HepG2 (cell line): ENCODE measurements at regions not wholly inside any gene's neighbourhood (a gene's known extent, or its start where the extent isn't known, plus 50 kb on each side); places are given as distances from the start of the nearest gene placed in this dataset.

Experiments used
- ATAC-seq: fragments of 200-7000 bp; cut with Tn5 transposase; 3 replicates; pipeline ENCODE4 v1.9.1; 2020; ENCODE audit warnings: mild to moderate bottlenecking, moderate library complexity
- BruUV-seq: library from RNA; stranded (reverse); fragments of 400-500 nt; replicated peaks from 2 replicates; lab custom pipeline; 2021; lab: Mats Ljungman, UMichigan
- CTCF ChIA-PET: fragments of 300-600 bp; formaldehyde crosslinking; extraction: SDS; loops from one replicate; lab custom pipeline; 2021; ENCODE audit warnings: low total read pairs, inconsistent platforms, low intra/inter-chr PET ratio; lab: Yijun Ruan, JAX
- POLR2A ChIA-PET: fragments of 350-600 bp; sonication (Branson Sonifier 250); formaldehyde crosslinking; loops from one replicate; lab custom pipeline; 2020; ENCODE audit warnings: antibody characterized with exemption, inconsistent platforms; lab: Yijun Ruan, JAX
- DNase-seq: peaks from one replicate; pipeline ENCODE4 v3.0.0-alpha.2; 2015; ENCODE audit warnings: low spot score
- FAIRE-seq: peaks from 3 replicates; lab custom pipeline; 2011; peaks lifted over from hg19 to GRCh38; lab: Jason Lieb, UNC
- H2AFZ ChIP-seq: one replicate; pipeline ENCODE4 v1.6.1; 2011; ENCODE audit warnings: low read length, inconsistent platforms
- H3K27ac ChIP-seq: fragments of 300-600 bp; 3 replicates; pipeline ENCODE4 v1.8.0; 2011; ENCODE audit warnings: mixed run types, mild to moderate bottlenecking, mixed read lengths, low read length, inconsistent platforms; ENCODE audit not compliant: insufficient read depth; ENCODE audit errors: extremely low read length
- H3K27me3 ChIP-seq, 2 experiments: fragments of 200-600 bp in 1 of 2; 2 replicates in 1 of 2; 3 replicates in 1 of 2; pipeline versions ENCODE4 v1.6.0 to v1.8.0; 2011; ENCODE audit warnings: low read length in 2 of 2, mild to moderate bottlenecking in 2 of 2, moderate library complexity in 2 of 2, inconsistent platforms in 1 of 2; ENCODE audit not compliant: insufficient read depth in 2 of 2, control insufficient read depth in 1 of 2
- H3K36me3 ChIP-seq, 2 experiments: fragments of 200-600 bp in 1 of 2; replicated peaks in 1 of 2; 2 replicates in 1 of 2; 3 replicates in 1 of 2; pipeline versions ENCODE4 v1.5.1 to v1.8.0; 2011; ENCODE audit warnings: low read length in 2 of 2, inconsistent platforms in 1 of 2; ENCODE audit not compliant: insufficient read depth in 2 of 2, control insufficient read depth in 1 of 2
- H3K4me1 ChIP-seq: 2 replicates; pipeline ENCODE4 v1.5.1; 2012; ENCODE audit warnings: low read length, inconsistent platforms; ENCODE audit not compliant: insufficient read depth
- H3K4me2 ChIP-seq: 2 replicates; pipeline ENCODE4 v1.6.0; 2011; ENCODE audit warnings: low read depth, low read length, inconsistent platforms
- H3K4me3 ChIP-seq, 3 experiments: fragments of 200-600 bp in 1 of 3; sonication (generic), shearing (Covaris generic) in 1 of 3; replicated peaks in 1 of 3; 2 replicates each; pipeline ENCODE4 v1.5.1; 2011 to 2016; ENCODE audit warnings: low read length in 3 of 3, inconsistent platforms in 2 of 3, low read depth in 2 of 3, mild to moderate bottlenecking in 2 of 3, control low read depth in 1 of 3, mixed read lengths in 1 of 3; ENCODE audit not compliant: insufficient read depth in 1 of 3
- H3K79me2 ChIP-seq: one replicate; pipeline ENCODE4 v1.6.1; 2011; ENCODE audit warnings: low read length, inconsistent platforms; ENCODE audit not compliant: insufficient read depth
- H3K9ac ChIP-seq: 2 replicates; pipeline ENCODE4 v1.6.0; 2011; ENCODE audit warnings: mild to moderate bottlenecking, low read depth, low read length, inconsistent platforms; ENCODE audit not compliant: insufficient read depth
- H3K9me3 ChIP-seq: 2 replicates; pipeline ENCODE4 v1.5.1; 2012; ENCODE audit warnings: mild to moderate bottlenecking, low read length
- H4K20me1 ChIP-seq: 2 replicates; pipeline ENCODE4 v1.6.0; 2011; ENCODE audit warnings: inconsistent platforms, mild to moderate bottlenecking, low read length, moderate library complexity; ENCODE audit not compliant: insufficient read depth
- AHDC1 ChIP-seq: sonication (generic); formaldehyde crosslinking; IDR thresholded peaks from 2 replicates; pipeline ENCODE4 v1.5.1; 2020; ENCODE audit warnings: mild to moderate bottlenecking, missing genetic modification reagents, borderline replicate concordance
- ARID4A ChIP-seq: sonication (generic); formaldehyde crosslinking; IDR thresholded peaks from 2 replicates; pipeline ENCODE4 v1.5.0; 2020; ENCODE audit warnings: mild to moderate bottlenecking, missing genetic modification reagents, borderline replicate concordance
- FLYWCH1 ChIP-seq: sonication (generic); formaldehyde crosslinking; IDR thresholded peaks from 2 replicates; pipeline ENCODE4 v1.8.1; 2023; ENCODE audit warnings: mild to moderate bottlenecking, missing genetic modification reagents
- HIVEP1 ChIP-seq: sonication (generic); formaldehyde crosslinking; IDR thresholded peaks from 2 replicates; pipeline ENCODE4 v1.4.0; 2020; ENCODE audit warnings: mild to moderate bottlenecking, missing genetic modification reagents
- HNRNPH1 ChIP-seq: fragments of 200-400 bp; formaldehyde crosslinking; optimal IDR thresholded peaks from 2 replicates; pipeline ENCODE3; 2017; ENCODE audit warnings: mild to moderate bottlenecking, low read depth, low read length
- NR2F6 ChIP-seq, 2 experiments: IDR thresholded peaks; 2 replicates each; pipeline ENCODE4 v1.6.1; 2016; ENCODE audit warnings: antibody characterized with exemption in 1 of 2, mild to moderate bottlenecking in 1 of 2
- SMAD1 ChIP-seq: sonication (generic); formaldehyde crosslinking; IDR thresholded peaks from 2 replicates; pipeline ENCODE4 v1.4.0; 2020; ENCODE audit warnings: missing genetic modification reagents, low read depth, mild to moderate bottlenecking, borderline replicate concordance
- SYNCRIP ChIP-seq: fragments of 200-400 bp; formaldehyde crosslinking; IDR thresholded peaks from 2 replicates; pipeline ENCODE4 v1.6.1; 2018; ENCODE audit warnings: mild to moderate bottlenecking, low read depth, low read length; ENCODE audit not compliant: insufficient read depth
- TCF7L2 ChIP-seq: IDR thresholded peaks from 2 replicates; pipeline ENCODE4 v1.6.1; 2011; ENCODE audit warnings: mild to moderate bottlenecking, low read depth, low read length, moderate library complexity
- ZBTB7A ChIP-seq: sonication (generic); formaldehyde crosslinking; IDR thresholded peaks from 2 replicates; pipeline ENCODE4 v1.8.0; 2022; ENCODE audit warnings: mild to moderate bottlenecking, missing genetic modification reagents
- ZNF24 ChIP-seq: fragments of 450-650 bp; IDR thresholded peaks from 2 replicates; pipeline ENCODE4 v1.6.1; 2017; ENCODE audit warnings: antibody characterized with exemption, mild to moderate bottlenecking
- ZNF383 ChIP-seq: sonication (generic); formaldehyde crosslinking; IDR thresholded peaks from 2 replicates; pipeline ENCODE4 v1.4.0; 2020; ENCODE audit warnings: missing genetic modification reagents, mild to moderate bottlenecking, borderline replicate concordance
- ZNF570 ChIP-seq: sonication (generic); formaldehyde crosslinking; IDR thresholded peaks from 2 replicates; pipeline ENCODE4 v1.4.0; 2020; ENCODE audit warnings: mild to moderate bottlenecking, missing genetic modification reagents, borderline replicate concordance
- ZNF674 ChIP-seq: sonication (generic); formaldehyde crosslinking; IDR thresholded peaks from 2 replicates; pipeline ENCODE4 v1.5.0; 2020; ENCODE audit warnings: low read depth, mild to moderate bottlenecking, missing genetic modification reagents
- ZNF737 ChIP-seq: sonication (generic); formaldehyde crosslinking; IDR thresholded peaks from 2 replicates; pipeline ENCODE4 v1.5.0; 2020; ENCODE audit warnings: missing genetic modification reagents, mild to moderate bottlenecking, borderline replicate concordance
- WGBS: methylation state at CpG from one replicate; pipeline ENCODE4 v1.1.6; 2017; ENCODE audit warnings: low lambda C conversion rate; 5-methylcytosine and 5-hydroxymethylcytosine counted together
- in situ Hi-C: cut with HindIII; loops from 2 replicates; pipeline ENCODE4 v1.10.0; 2017; ENCODE audit warnings: low pct_unique_long_range_greater_than_20kb; ENCODE audit not compliant: extremely low pct_ligation_motif_present
- intact Hi-C: fragments of 100-400 bp; cut with micrococcal nuclease; formaldehyde crosslinking; loops from one replicate; pipeline ENCODE4 v1.10.0; 2022; ENCODE audit not compliant: unreplicated experiment

GRCh38 chr4:3880615-3881120 lies 114.5 kb downstream of the ADRA2C start:
- ChIA-PET POLR2A (interaction anchor here (0.6 to 2.0 kb wide), 9 partner anchors 44 to 368 kb away, joined by 3 to 9 read pairs (median 4); no protein-coding TSS in a partner anchor), CTCF (interaction anchor here (1.2 to 2.1 kb wide), 4 partner anchors 87 to 133 kb away, joined by 3 to 14 read pairs (median 6); partner anchors contain the start of gene ADRA2C)
- no peak overlapping the region for H3K4me2 ChIP-seq
- no TSS peak for BruUV-seq
- no peak overlapping the region for H2AFZ ChIP-seq
- peaks cover 16% of the 10 kb centered on the region for H3K4me1 ChIP-seq
- H3K4me3 ChIP-seq = no peak overlapping the region
- H4K20me1 ChIP-seq = no peaks in the 10 kb centered on the region
- H3K79me2 ChIP-seq = no peaks in the 10 kb centered on the region
- in situ Hi-C loops = no loop called here
- DNase-seq (peak; percentile 56), FAIRE-seq (peak; percentile 77), ATAC-seq (peak; percentile 96)
- intact Hi-C loops = no loop called here
- H3K36me3 ChIP-seq = no peaks in the 10 kb centered on the region
- H3K9me3 ChIP-seq = peaks cover 11% of the 10 kb centered on the region
- H3K27ac ChIP-seq = no peak overlapping the region
- no peak overlapping the region for H3K9ac ChIP-seq
- under 1% methylated on average over 16 of the region's 18 CpGs for WGBS
- peaks cover 0 to 20% of the 10 kb centered on the region in 2 experiments; a peak in 2 of 5 replicates for H3K27me3 ChIP-seq
- TF ChIP-seq ZNF570 (CRISPR knock-in tag) (no peak), AHDC1 (CRISPR knock-in tag) (no peak), ARID4A (CRISPR knock-in tag) (no peak; the same call in 1 of the 2 replicates), ZNF383 (no peak), NR2F6 (IDR thresholded peaks at IDR 0.05) (no peak), NR2F6 (CRISPR knock-in tag; IDR thresholded peaks at IDR 0.05) (peak; percentile 37; the same call in 1 of the 2 replicates), HNRNPH1 (no peak), ZBTB7A (CRISPR knock-in tag) (no peak), HIVEP1 (CRISPR knock-in tag) (no peak), ZNF737 (no peak), ZNF24 (no peak), ZNF674 (CRISPR knock-in tag) (no peak), SYNCRIP (no peak), TCF7L2 (no peak), FLYWCH1 (no peak), SMAD1 (CRISPR knock-in tag) (no peak)
